Chondrocyte (in vitro differentiated cells): ENCODE measurements at regions not wholly inside any gene's neighbourhood (a gene's known extent, or its start where the extent isn't known, plus 50 kb on each side); places are given as distances from the start of the nearest gene placed in this dataset.

Experiments used
- DNase-seq: peaks from one replicate; pipeline ENCODE4 v3.0.0; 2021; ENCODE audit warnings: mixed read lengths, low spot score
- H3K27ac Mint-ChIP-seq: one replicate; pipeline ENCODE4 v1.8.0; 2021; ENCODE audit warnings: mild to moderate bottlenecking, moderate library complexity, mixed read lengths; ENCODE audit not compliant: unreplicated experiment
- H3K27me3 Mint-ChIP-seq: 2 replicates; pipeline ENCODE4 v1.8.0; 2021; ENCODE audit warnings: low read depth, mixed read lengths
- H3K36me3 Mint-ChIP-seq: 2 replicates; pipeline ENCODE4 v1.8.0; 2021; ENCODE audit warnings: low read depth, mixed read lengths
- H3K4me1 Mint-ChIP-seq: 2 replicates; pipeline ENCODE4 v1.8.0; 2021; ENCODE audit warnings: low read depth, mild to moderate bottlenecking, mixed read lengths
- H3K4me3 Mint-ChIP-seq: one replicate; pipeline ENCODE4 v1.8.0; 2021; ENCODE audit warnings: mild to moderate bottlenecking, moderate library complexity, mixed read lengths; ENCODE audit not compliant: unreplicated experiment
- H3K9me3 Mint-ChIP-seq: 2 replicates; pipeline ENCODE4 v1.8.0; 2021; ENCODE audit warnings: low read depth, mixed read lengths
- TF ChIP-seq, protein P1 (sequence below): fragments of 200-600 bp; sonication (generic); IDR thresholded peaks from 2 replicates; pipeline ENCODE4 v1.5.0; 2021; ENCODE audit warnings: antibody characterized with exemption, mild to moderate bottlenecking, moderate library complexity

GRCh38 chr6:80907831-80908230 lies 801.4 kb downstream of the BCKDHB start:
- DNase-seq, result no peak
- Mint-ChIP-seq H3K27me3 (peaks cover 4% of the 10 kb centered on the region), H3K27ac (no peak overlapping the region), H3K9me3 (peaks cover 2% of the 10 kb centered on the region), H3K4me1 (no peaks in the 10 kb centered on the region), H3K36me3 (peaks cover 2% of the 10 kb centered on the region), H3K4me3 (no peak overlapping the region)
- TF ChIP-seq, protein P1, sequence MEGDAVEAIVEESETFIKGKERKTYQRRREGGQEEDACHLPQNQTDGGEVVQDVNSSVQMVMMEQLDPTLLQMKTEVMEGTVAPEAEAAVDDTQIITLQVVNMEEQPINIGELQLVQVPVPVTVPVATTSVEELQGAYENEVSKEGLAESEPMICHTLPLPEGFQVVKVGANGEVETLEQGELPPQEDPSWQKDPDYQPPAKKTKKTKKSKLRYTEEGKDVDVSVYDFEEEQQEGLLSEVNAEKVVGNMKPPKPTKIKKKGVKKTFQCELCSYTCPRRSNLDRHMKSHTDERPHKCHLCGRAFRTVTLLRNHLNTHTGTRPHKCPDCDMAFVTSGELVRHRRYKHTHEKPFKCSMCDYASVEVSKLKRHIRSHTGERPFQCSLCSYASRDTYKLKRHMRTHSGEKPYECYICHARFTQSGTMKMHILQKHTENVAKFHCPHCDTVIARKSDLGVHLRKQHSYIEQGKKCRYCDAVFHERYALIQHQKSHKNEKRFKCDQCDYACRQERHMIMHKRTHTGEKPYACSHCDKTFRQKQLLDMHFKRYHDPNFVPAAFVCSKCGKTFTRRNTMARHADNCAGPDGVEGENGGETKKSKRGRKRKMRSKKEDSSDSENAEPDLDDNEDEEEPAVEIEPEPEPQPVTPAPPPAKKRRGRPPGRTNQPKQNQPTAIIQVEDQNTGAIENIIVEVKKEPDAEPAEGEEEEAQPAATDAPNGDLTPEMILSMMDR, result no peak

DNA sequence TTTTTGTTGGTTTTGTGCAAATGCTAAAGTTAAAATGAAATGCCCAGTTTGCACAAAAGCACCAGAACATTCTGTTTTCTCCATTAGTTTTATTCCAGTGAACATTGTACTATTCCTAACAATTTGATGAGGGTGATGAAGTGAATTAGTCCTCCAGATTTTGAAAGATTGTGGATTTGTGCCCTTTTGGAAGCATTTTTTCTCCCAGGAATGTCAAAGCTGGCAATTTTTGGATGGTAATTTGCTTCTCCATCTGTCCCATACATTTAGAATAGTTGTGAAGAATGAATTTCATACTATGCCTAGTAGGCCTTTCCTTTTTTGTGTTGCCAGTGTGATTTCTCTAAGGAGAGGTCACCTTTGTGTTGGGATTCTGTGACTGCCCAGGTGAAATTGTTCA lies 797.2 kb downstream of the BCKDHB start:
- DNase-seq, result no peak
- Mint-ChIP-seq H3K36me3 (peaks cover 1% of the 10 kb centered on the region), H3K27me3 (peaks cover 5% of the 10 kb centered on the region), H3K9me3 (peaks cover 7% of the 10 kb centered on the region), H3K4me1 (no peaks in the 10 kb centered on the region), H3K27ac (no peak overlapping the region), H3K4me3 (no peak overlapping the region)
- TF ChIP-seq, protein P1, result no peak

GRCh38 chr6:80886475-80886874 lies 780.0 kb downstream of the BCKDHB start:
- TF ChIP-seq, protein P1, result no peak
- H3K4me1 Mint-ChIP-seq, result peaks cover 4% of the 10 kb centered on the region
- no peaks in the 10 kb centered on the region for H3K36me3 Mint-ChIP-seq
- peaks cover 9% of the 10 kb centered on the region for H3K27me3 Mint-ChIP-seq
- no peak overlapping the region for H3K4me3 Mint-ChIP-seq
- DNase-seq, result no peak
- no peaks in the 10 kb centered on the region for H3K9me3 Mint-ChIP-seq
- no peak overlapping the region for H3K27ac Mint-ChIP-seq

DNA sequence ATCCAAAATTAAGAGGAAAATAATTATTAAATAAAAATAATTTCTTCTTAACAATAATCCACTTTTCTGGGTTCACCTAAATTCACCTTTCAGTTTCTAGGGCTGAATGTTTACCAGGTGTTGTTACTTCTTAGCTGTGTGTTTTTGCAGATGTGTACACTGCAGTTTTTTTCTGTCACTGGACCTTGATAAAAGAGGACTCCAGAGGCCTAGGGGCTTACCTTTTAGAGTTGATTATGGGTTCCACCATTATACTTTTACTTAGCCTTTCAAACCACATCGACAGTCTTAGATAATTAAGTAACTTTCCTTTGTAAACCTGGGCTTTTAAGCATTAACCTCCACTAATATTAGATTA lies 766.5 kb downstream of the BCKDHB start:
- H3K36me3 Mint-ChIP-seq, result peaks cover 2% of the 10 kb centered on the region
- TF ChIP-seq, protein P1, result no peak
- H3K27ac Mint-ChIP-seq, result no peak overlapping the region
- H3K27me3 Mint-ChIP-seq, result no peaks in the 10 kb centered on the region
- H3K9me3 Mint-ChIP-seq, result peaks cover 25% of the 10 kb centered on the region
- H3K4me1 Mint-ChIP-seq, result peaks cover 6% of the 10 kb centered on the region
- no peak overlapping the region for H3K4me3 Mint-ChIP-seq
- no peak for DNase-seq

- TF ChIP-seq, protein P1, result no peak
- peaks cover 22% of the 10 kb centered on the region for H3K9me3 Mint-ChIP-seq
- DNase-seq, result no peak
- no peak overlapping the region for H3K4me3 Mint-ChIP-seq
- H3K4me1 Mint-ChIP-seq, result peaks cover 6% of the 10 kb centered on the region
- H3K27ac Mint-ChIP-seq, result no peak overlapping the region
- peaks cover 2% of the 10 kb centered on the region for H3K36me3 Mint-ChIP-seq
- H3K27me3 Mint-ChIP-seq, result no peaks in the 10 kb centered on the region
Observed at GRCh38 chr6:80872199-80872950, 765.9 kb downstream of the BCKDHB start.
